ENCODE measurements at regions not wholly inside any gene's neighbourhood (a gene's known extent, or its start where the extent isn't known, plus 50 kb on each side); places are given as distances from the start of the nearest gene placed in this dataset.

DNA sequence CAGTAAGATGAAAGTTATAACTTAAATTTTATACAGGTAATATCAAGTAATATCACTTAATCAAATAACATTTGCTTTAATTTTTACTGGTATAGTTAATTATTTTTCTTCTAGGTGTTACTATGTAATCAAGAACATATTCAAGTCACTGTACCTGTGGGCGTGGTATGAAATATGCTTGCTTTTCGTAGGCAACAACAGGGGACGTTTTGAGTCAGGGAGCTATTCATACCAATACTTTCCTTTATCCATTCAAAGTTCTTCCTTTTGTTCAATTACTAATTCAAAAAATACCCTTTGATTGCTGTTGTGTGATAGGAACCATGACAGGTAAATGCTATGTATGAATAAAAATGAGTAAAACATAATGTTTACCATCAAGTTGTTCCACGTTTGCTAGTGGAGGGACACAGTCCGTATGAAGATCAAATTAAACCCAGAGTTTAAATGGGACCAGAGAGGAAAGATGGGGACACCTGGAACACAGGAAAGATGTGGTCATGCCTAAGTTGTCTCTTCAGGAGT, 654.0 kb upstream of the KCNMB2 start:
- TF ChIP-seq RELA (CRISPR knock-in tag; IDR thresholded peaks at IDR 0.05; ENCODE audit: borderline replicate concordance) (no peak), CBFB (CRISPR knock-in tag; IDR thresholded peaks at IDR 0.05; ENCODE audit: low read depth) (no peak), SOX15 (CRISPR knock-in tag; IDR thresholded peaks at IDR 0.05) (no peak), ZNF121 (CRISPR knock-in tag; IDR thresholded peaks at IDR 0.05) (no peak), SMAD3 (CRISPR knock-in tag; IDR thresholded peaks at IDR 0.05; ENCODE audit: borderline replicate concordance) (no peak), FOXP1 (CRISPR knock-in tag; IDR thresholded peaks at IDR 0.05; ENCODE audit: borderline replicate concordance) (no peak)
- TF ChIP-seq, protein P1, sequence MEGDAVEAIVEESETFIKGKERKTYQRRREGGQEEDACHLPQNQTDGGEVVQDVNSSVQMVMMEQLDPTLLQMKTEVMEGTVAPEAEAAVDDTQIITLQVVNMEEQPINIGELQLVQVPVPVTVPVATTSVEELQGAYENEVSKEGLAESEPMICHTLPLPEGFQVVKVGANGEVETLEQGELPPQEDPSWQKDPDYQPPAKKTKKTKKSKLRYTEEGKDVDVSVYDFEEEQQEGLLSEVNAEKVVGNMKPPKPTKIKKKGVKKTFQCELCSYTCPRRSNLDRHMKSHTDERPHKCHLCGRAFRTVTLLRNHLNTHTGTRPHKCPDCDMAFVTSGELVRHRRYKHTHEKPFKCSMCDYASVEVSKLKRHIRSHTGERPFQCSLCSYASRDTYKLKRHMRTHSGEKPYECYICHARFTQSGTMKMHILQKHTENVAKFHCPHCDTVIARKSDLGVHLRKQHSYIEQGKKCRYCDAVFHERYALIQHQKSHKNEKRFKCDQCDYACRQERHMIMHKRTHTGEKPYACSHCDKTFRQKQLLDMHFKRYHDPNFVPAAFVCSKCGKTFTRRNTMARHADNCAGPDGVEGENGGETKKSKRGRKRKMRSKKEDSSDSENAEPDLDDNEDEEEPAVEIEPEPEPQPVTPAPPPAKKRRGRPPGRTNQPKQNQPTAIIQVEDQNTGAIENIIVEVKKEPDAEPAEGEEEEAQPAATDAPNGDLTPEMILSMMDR (IDR thresholded peaks at IDR 0.05) = no peak
